ENCODE measurements at regions not wholly inside any gene's neighbourhood (a gene's known extent, or its start where the extent isn't known, plus 50 kb on each side); places are given as distances from the start of the nearest gene placed in this dataset.

- Histone ChIP-seq H3K9me3 (ENCODE audit: control insufficient read depth, low read depth, low read length) (no peaks in the 10 kb centered on the region), H3K79me2 (ENCODE audit: control insufficient read depth, insufficient read depth, low read length) (no peaks in the 10 kb centered on the region), H3K27ac (ENCODE audit: control insufficient read depth, insufficient read depth, low read length) (no peak overlapping the region), H3K4me2 (ENCODE audit: control insufficient read depth, extremely low read depth, insufficient read depth, low read depth, low read length) (no peak overlapping the region), H3K27me3 (ENCODE audit: control insufficient read depth, extremely low read depth, insufficient read depth, low read length) (no peaks in the 10 kb centered on the region), H3K36me3 (ENCODE audit: control insufficient read depth in 2 of 2, extremely low read depth in 1 of 2, insufficient read depth in 2 of 2, low read length in 2 of 2) (no peaks in the 10 kb centered on the region), H4K20me1 (ENCODE audit: control insufficient read depth, extremely low read depth, insufficient read depth, low read length) (no peaks in the 10 kb centered on the region), H2AFZ (ENCODE audit: control insufficient read depth, low read length) (no peak overlapping the region), H3K9ac (ENCODE audit: control insufficient read depth, extremely low read depth, insufficient read depth, low read length) (no peak overlapping the region), H3K4me1 (ENCODE audit: control insufficient read depth, extremely low read depth, insufficient read depth, low read length) (no peaks in the 10 kb centered on the region), H3K9me1 (ENCODE audit: control insufficient read depth, extremely low read depth, insufficient read depth, low read length) (no peaks in the 10 kb centered on the region), H3K4me3 (ENCODE audit: control insufficient read depth in 2 of 3, extremely low read depth in 1 of 3, insufficient read depth in 2 of 3, low read depth in 1 of 3, low read length in 3 of 3) (no peak overlapping the region)
- TF ChIP-seq EZH2 (IDR thresholded peaks at IDR 0.05; ENCODE audit: low read length) (no peak), CTCF (optimal IDR thresholded peaks at IDR 0.05 in 1 of 3, IDR thresholded peaks at IDR 0.05 in 1 of 3, conservative IDR thresholded peaks at IDR 0.05 in 1 of 3; ENCODE audit: extremely low read depth in 1 of 3, insufficient read depth in 2 of 3, low read length in 3 of 3) (no peak)
- dilution Hi-C loops (cut with MboI; ENCODE audit: extremely low pct_ligation_motif_present, low sequenced_read_pairs) = no loop called here
- FAIRE-seq = no peak
- DNase-seq (ENCODE audit: low read depth, low spot score) = no peak
Measured at GRCh38 chr4:14744346-14744745, 257.9 kb upstream of the CPEB2 start.

GRCh38 chr4:14749910-14750309, 252.4 kb upstream of the CPEB2 start:
- Histone ChIP-seq H3K36me3 (ENCODE audit: control insufficient read depth in 2 of 2, extremely low read depth in 1 of 2, insufficient read depth in 2 of 2, low read length in 2 of 2) (no peaks in the 10 kb centered on the region), H4K20me1 (ENCODE audit: control insufficient read depth, extremely low read depth, insufficient read depth, low read length) (no peaks in the 10 kb centered on the region), H3K9me3 (ENCODE audit: control insufficient read depth, low read depth, low read length) (no peaks in the 10 kb centered on the region), H3K4me2 (ENCODE audit: control insufficient read depth, extremely low read depth, insufficient read depth, low read depth, low read length) (no peak overlapping the region), H3K9me1 (ENCODE audit: control insufficient read depth, extremely low read depth, insufficient read depth, low read length) (no peaks in the 10 kb centered on the region), H3K9ac (ENCODE audit: control insufficient read depth, extremely low read depth, insufficient read depth, low read length) (no peak overlapping the region), H3K4me3 (ENCODE audit: control insufficient read depth in 2 of 3, extremely low read depth in 1 of 3, insufficient read depth in 2 of 3, low read depth in 1 of 3, low read length in 3 of 3) (no peak overlapping the region), H3K4me1 (ENCODE audit: control insufficient read depth, extremely low read depth, insufficient read depth, low read length) (no peaks in the 10 kb centered on the region), H3K27ac (ENCODE audit: control insufficient read depth, insufficient read depth, low read length) (no peak overlapping the region), H3K27me3 (ENCODE audit: control insufficient read depth, extremely low read depth, insufficient read depth, low read length) (no peaks in the 10 kb centered on the region), H2AFZ (ENCODE audit: control insufficient read depth, low read length) (no peak overlapping the region), H3K79me2 (ENCODE audit: control insufficient read depth, insufficient read depth, low read length) (no peaks in the 10 kb centered on the region)
- DNase-seq (ENCODE audit: low read depth, low spot score) (no peak), FAIRE-seq (peak; percentile 80)
- dilution Hi-C loops (cut with MboI; ENCODE audit: extremely low pct_ligation_motif_present, low sequenced_read_pairs) = no loop called here
- TF ChIP-seq EZH2 (IDR thresholded peaks at IDR 0.05; ENCODE audit: low read length) (no peak), CTCF (optimal IDR thresholded peaks at IDR 0.05 in 1 of 3, IDR thresholded peaks at IDR 0.05 in 1 of 3, conservative IDR thresholded peaks at IDR 0.05 in 1 of 3; ENCODE audit: extremely low read depth in 1 of 3, insufficient read depth in 2 of 3, low read length in 3 of 3) (peak; percentile 67 to 95 (median 70))
